ENCODE measurements at regions not wholly inside any gene's neighbourhood (a gene's known extent, or its start where the extent isn't known, plus 50 kb on each side); places are given as distances from the start of the nearest gene placed in this dataset.

- DNase-seq (ENCODE audit: low read depth in 2 of 2), result no peak
These were observed 145.8 kb upstream of the ZNF507 start for GRCh38 chr19:32199501-32200040.

GRCh38 chr19:32200312-32201038, 144.9 kb upstream of the ZNF507 start:
- DNase-seq (ENCODE audit: low read depth in 2 of 2), result no peak

- no peak for DNase-seq (ENCODE audit: low read depth in 2 of 2)
These were observed 144.2 kb upstream of the ZNF507 start for GRCh38 chr19:32201211-32201610.

- DNase-seq (ENCODE audit: low read depth in 2 of 2), result no peak
These were observed 143.8 kb upstream of the ZNF507 start for GRCh38 chr19:32201636-32202051.

GRCh38 chr19:32202244-32202643, 143.2 kb upstream of the ZNF507 start:
- DNase-seq (ENCODE audit: low read depth in 2 of 2), result no peak

- no peak for DNase-seq (ENCODE audit: low read depth in 2 of 2)
These were observed 142.2 kb upstream of the ZNF507 start for GRCh38 chr19:32203161-32203560.

- no peak for DNase-seq (ENCODE audit: low read depth in 2 of 2)
These were observed 139.3 kb upstream of the ZNF507 start for GRCh38 chr19:32206065-32206464.

GRCh38 chr19:32208060-32208459, 137.3 kb upstream of the ZNF507 start:
- DNase-seq (ENCODE audit: low read depth in 2 of 2), result no peak

- DNase-seq (ENCODE audit: low read depth in 2 of 2), result no peak
These were observed 126.0 kb upstream of the ZNF507 start for GRCh38 chr19:32219392-32219791.

GRCh38 chr19:32219881-32220472, 125.4 kb upstream of the ZNF507 start:
- no peak for DNase-seq (ENCODE audit: low read depth in 2 of 2)

- no peak for DNase-seq (ENCODE audit: low read depth in 2 of 2)
These were observed 124.5 kb upstream of the ZNF507 start for GRCh38 chr19:32220951-32221350.

GRCh38 chr19:32222556-32222955, 122.9 kb upstream of the ZNF507 start:
- DNase-seq (ENCODE audit: low read depth in 2 of 2), result no peak

GRCh38 chr19:32223106-32223505, 122.3 kb upstream of the ZNF507 start:
- no peak for DNase-seq (ENCODE audit: low read depth in 2 of 2)

- DNase-seq (ENCODE audit: low read depth in 2 of 2), result no peak
These were observed 121.6 kb upstream of the ZNF507 start for GRCh38 chr19:32223595-32224370.

GRCh38 chr19:32224371-32225244, 120.8 kb upstream of the ZNF507 start:
- peak; percentile 45 to 60 for DNase-seq (ENCODE audit: low read depth in 2 of 2)

GRCh38 chr19:32227561-32228165, 117.7 kb upstream of the ZNF507 start:
- no peak for DNase-seq (ENCODE audit: low read depth in 2 of 2)

GRCh38 chr19:32230441-32230840, 115.0 kb upstream of the ZNF507 start:
- no peak for DNase-seq (ENCODE audit: low read depth in 2 of 2)

- DNase-seq (ENCODE audit: low read depth in 2 of 2), result no peak
These were observed 114.4 kb upstream of the ZNF507 start for GRCh38 chr19:32231020-32231419.

GRCh38 chr19:32231691-32232090, 113.7 kb upstream of the ZNF507 start:
- no peak for DNase-seq (ENCODE audit: low read depth in 2 of 2)

- DNase-seq (ENCODE audit: low read depth in 2 of 2), result no peak
These were observed 113.0 kb upstream of the ZNF507 start for GRCh38 chr19:32232449-32232848.

- no peak for DNase-seq (ENCODE audit: low read depth in 2 of 2)
These were observed 112.3 kb upstream of the ZNF507 start for GRCh38 chr19:32233091-32233490.

Data from stimulated activated CD4-positive, alpha-beta T cell treated with anti-CD3 and anti-CD28 coated beads, Interleukin-1b, Interleukin-23, amount 100 ng/mL, for 4 hours (primary cell).